ENCODE measurements at regions not wholly inside any gene's neighbourhood (a gene's known extent, or its start where the extent isn't known, plus 50 kb on each side); places are given as distances from the start of the nearest gene placed in this dataset.

- no peak for TF ChIP-seq HDGF (IDR thresholded peaks at IDR 0.05)
- no peak for TF ChIP-seq ZZZ3 (IDR thresholded peaks at IDR 0.05; ENCODE audit: control insufficient read depth, insufficient read length, low read depth)
- no peak for TF ChIP-seq RAD21 (IDR thresholded peaks at IDR 0.05; ENCODE audit: insufficient read depth, low read depth, low read length)
These were observed 961.3 kb upstream of the CELF4 start for GRCh38 chr18:38526922-38527321.

Data from GM12878 (cell line).